ENCODE measurements at regions not wholly inside any gene's neighbourhood (a gene's known extent, or its start where the extent isn't known, plus 50 kb on each side); places are given as distances from the start of the nearest gene placed in this dataset.

GRCh38 chr15:85976986-85977385 is 102.7 kb upstream of the AGBL1 start:
- intact Hi-C loops (cut with micrococcal nuclease), result no loop called here

GRCh38 chr15:85977586-85977985 is 102.1 kb upstream of the AGBL1 start:
- intact Hi-C loops (cut with micrococcal nuclease), result no loop called here

- intact Hi-C loops (cut with micrococcal nuclease), result no loop called here
Measured at GRCh38 chr15:85979929-85980328, 99.7 kb upstream of the AGBL1 start.

GRCh38 chr15:85980946-85981345 is 98.7 kb upstream of the AGBL1 start:
- intact Hi-C loops (cut with micrococcal nuclease), result no loop called here

GRCh38 chr15:85984241-85984640 is 95.4 kb upstream of the AGBL1 start:
- intact Hi-C loops (cut with micrococcal nuclease), result no loop called here

GRCh38 chr15:85986116-85986515 is 93.6 kb upstream of the AGBL1 start:
- intact Hi-C loops (cut with micrococcal nuclease), result no loop called here

- intact Hi-C loops (cut with micrococcal nuclease), result no loop called here
Measured at GRCh38 chr15:85986741-85987140, 92.9 kb upstream of the AGBL1 start.

- intact Hi-C loops (cut with micrococcal nuclease), result no loop called here
Measured at GRCh38 chr15:85988741-85989140, 90.9 kb upstream of the AGBL1 start.

GRCh38 chr15:85992224-85992623 is 87.4 kb upstream of the AGBL1 start:
- intact Hi-C loops (cut with micrococcal nuclease), result no loop called here

GRCh38 chr15:85993116-85993515 is 86.6 kb upstream of the AGBL1 start:
- intact Hi-C loops (cut with micrococcal nuclease), result no loop called here

- intact Hi-C loops (cut with micrococcal nuclease), result no loop called here
Measured at GRCh38 chr15:85997618-85998017, 82.1 kb upstream of the AGBL1 start.

- intact Hi-C loops (cut with micrococcal nuclease), result no loop called here
Measured at GRCh38 chr15:85999658-86000057, 80.0 kb upstream of the AGBL1 start.

GRCh38 chr15:86001200-86001599 is 78.5 kb upstream of the AGBL1 start:
- intact Hi-C loops (cut with micrococcal nuclease), result no loop called here

GRCh38 chr15:86002444-86002843 is 77.2 kb upstream of the AGBL1 start:
- intact Hi-C loops (cut with micrococcal nuclease), result no loop called here

GRCh38 chr15:86004061-86004460 is 75.6 kb upstream of the AGBL1 start:
- intact Hi-C loops (cut with micrococcal nuclease), result no loop called here

- intact Hi-C loops (cut with micrococcal nuclease), result no loop called here
Measured at GRCh38 chr15:86006546-86006945, 73.1 kb upstream of the AGBL1 start.

GRCh38 chr15:86009727-86010126 is 69.9 kb upstream of the AGBL1 start:
- intact Hi-C loops (cut with micrococcal nuclease), result no loop called here

GRCh38 chr15:86010398-86010797 is 69.3 kb upstream of the AGBL1 start:
- intact Hi-C loops (cut with micrococcal nuclease), result no loop called here

GRCh38 chr15:86010891-86011290 is 68.8 kb upstream of the AGBL1 start:
- intact Hi-C loops (cut with micrococcal nuclease), result no loop called here

GRCh38 chr15:86014016-86014415 is 65.7 kb upstream of the AGBL1 start:
- intact Hi-C loops (cut with micrococcal nuclease), result no loop called here

- intact Hi-C loops (cut with micrococcal nuclease), result no loop called here
Measured at GRCh38 chr15:86016750-86017149, 62.9 kb upstream of the AGBL1 start.

GRCh38 chr15:86018679-86019078 is 61.0 kb upstream of the AGBL1 start:
- intact Hi-C loops (cut with micrococcal nuclease), result no loop called here

- intact Hi-C loops (cut with micrococcal nuclease), result no loop called here
Measured at GRCh38 chr15:86021281-86022264, 58.1 kb upstream of the AGBL1 start.

Data from T-helper 1 cell treated with Interleukin-12 subunit alpha and Interleukin-12 subunit beta and Interleukin-4 antibody, amounts not matched to agents 30 ng/mL and 1 ng/mL, for 36 hours (primary cell).